GM12873 (cell line): ENCODE measurements at regions not wholly inside any gene's neighbourhood (a gene's known extent, or its start where the extent isn't known, plus 50 kb on each side); places are given as distances from the start of the nearest gene placed in this dataset.

Experiments used
- TF ChIP-seq, protein P1 (sequence below): IDR thresholded peaks from 2 replicates; pipeline ENCODE4 v1.5.1; 2012; ENCODE audit warnings: low read depth, mild to moderate bottlenecking, moderate library complexity, low read length, control low read depth; ENCODE audit not compliant: insufficient read depth; ENCODE audit errors: missing control alignments

DNA sequence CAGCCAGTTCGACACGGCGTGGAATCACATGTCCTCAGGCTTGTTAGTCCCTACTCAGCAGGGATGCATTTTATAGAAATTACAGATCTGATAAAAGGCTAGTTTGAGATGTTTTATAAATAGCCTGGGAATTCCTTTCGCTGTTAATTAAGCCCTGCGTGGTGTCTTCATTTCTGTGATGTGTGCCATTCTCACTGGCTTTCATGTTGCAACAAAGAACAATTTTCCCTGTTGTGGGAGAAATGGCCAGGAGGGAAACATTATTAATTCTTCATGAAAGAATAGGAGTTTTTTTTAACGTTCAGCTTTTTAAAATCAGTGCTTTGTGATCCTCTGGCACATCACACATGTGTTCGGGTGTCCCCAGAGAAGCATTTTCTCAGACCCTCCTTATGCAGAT, 427.3 kb upstream of the FRG1 start:
- TF ChIP-seq, protein P1, sequence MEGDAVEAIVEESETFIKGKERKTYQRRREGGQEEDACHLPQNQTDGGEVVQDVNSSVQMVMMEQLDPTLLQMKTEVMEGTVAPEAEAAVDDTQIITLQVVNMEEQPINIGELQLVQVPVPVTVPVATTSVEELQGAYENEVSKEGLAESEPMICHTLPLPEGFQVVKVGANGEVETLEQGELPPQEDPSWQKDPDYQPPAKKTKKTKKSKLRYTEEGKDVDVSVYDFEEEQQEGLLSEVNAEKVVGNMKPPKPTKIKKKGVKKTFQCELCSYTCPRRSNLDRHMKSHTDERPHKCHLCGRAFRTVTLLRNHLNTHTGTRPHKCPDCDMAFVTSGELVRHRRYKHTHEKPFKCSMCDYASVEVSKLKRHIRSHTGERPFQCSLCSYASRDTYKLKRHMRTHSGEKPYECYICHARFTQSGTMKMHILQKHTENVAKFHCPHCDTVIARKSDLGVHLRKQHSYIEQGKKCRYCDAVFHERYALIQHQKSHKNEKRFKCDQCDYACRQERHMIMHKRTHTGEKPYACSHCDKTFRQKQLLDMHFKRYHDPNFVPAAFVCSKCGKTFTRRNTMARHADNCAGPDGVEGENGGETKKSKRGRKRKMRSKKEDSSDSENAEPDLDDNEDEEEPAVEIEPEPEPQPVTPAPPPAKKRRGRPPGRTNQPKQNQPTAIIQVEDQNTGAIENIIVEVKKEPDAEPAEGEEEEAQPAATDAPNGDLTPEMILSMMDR: no peak

DNA sequence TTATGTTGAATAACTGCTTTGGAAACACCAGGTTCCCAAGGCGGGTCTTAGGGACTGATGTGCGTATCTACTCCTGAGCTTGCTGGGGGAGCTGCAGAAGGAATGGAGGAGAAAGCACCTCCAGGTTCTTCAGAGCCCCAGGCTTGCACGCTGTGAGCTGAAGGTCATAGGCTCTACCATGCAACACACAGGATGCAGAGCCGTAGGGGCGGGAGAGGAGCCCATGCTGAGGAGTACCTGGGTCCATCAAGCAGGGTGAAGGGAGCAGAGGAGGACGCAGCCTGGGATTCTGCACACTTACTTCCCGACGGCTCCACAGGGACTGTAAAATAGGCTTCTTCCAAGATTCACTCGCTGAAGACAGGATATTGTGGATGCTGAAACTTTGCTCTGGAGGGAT, 426.5 kb upstream of the FRG1 start:
- TF ChIP-seq, protein P1: no peak

DNA sequence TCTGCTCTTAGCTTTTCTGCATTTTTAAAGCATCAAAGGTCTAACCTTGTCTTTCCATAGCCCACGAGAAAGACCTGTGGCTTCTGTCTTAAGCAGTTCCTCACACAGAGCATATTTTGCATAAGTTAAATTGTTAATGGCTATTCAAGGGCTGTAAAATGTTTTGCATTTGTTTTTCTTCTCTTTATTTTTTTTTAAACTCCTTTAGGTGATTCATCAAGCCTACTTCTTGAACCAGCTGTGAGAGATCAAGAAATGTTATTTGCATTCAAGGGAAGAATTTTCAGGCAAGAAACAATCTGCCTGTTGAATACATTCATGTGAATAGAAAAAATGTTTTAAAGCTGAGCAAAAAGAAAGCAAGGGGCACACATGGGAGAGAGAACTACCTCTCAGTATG, 423.8 kb upstream of the FRG1 start:
- TF ChIP-seq, protein P1: no peak

DNA sequence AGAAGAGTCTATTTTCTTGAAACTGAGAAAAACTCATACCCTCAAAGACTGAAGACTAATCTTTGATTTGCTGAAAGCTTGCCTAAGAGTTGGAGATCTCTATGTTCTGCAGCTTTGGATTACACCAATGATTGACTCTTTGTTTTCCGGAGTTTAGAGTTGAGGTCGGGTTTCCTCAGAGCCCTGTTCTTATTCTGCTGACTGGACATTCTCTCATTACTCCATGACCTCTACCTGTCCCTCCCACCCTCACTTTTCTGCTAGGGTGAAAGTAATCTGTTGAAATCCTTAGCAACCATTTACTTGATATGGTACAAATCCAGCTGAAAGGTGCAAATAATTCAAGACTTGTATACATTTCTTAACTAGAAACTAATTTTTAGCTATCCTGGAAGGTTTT, 421.5 kb upstream of the FRG1 start:
- TF ChIP-seq, protein P1: no peak

DNA sequence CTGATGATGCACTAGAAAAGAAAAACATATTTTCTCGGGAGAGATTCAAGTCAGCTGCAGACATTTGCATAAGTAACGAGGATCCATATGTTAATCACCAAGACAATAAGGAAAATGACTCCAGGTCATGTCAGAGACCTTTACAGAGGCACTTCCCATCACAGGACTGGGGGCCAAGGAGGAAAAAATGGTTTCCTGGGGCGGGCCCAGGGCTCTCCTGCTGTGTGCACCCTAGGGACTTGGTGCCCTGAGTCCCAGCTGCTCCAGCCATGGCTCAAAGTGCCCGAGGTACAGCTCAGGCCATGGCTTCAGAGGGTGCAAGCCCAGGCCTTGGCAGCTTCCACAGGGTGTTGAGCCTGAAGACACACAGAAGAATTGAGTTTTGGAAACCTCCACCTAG, 415.4 kb upstream of the FRG1 start:
- TF ChIP-seq, protein P1: no peak

DNA sequence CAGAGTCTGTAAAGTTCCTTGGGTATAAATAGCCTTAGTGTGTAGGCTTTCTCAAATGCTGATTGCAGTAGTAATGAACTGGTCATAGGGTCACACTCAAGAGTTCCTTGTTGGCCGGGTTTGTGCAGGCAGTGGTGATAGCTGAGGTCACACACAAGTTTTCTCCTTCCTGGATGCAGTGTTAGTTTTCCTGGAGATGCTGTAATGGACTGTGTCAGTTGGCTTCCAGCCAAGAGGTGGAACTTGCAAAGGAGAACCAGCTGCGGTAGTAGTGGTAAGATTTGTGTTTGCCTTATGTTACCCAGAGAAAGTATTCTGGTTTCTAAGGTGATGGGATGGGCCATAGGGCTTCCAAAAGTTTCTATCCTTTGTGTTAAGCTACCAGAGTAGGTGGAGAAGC, 409.8 kb upstream of the FRG1 start:
- TF ChIP-seq, protein P1: no peak

DNA sequence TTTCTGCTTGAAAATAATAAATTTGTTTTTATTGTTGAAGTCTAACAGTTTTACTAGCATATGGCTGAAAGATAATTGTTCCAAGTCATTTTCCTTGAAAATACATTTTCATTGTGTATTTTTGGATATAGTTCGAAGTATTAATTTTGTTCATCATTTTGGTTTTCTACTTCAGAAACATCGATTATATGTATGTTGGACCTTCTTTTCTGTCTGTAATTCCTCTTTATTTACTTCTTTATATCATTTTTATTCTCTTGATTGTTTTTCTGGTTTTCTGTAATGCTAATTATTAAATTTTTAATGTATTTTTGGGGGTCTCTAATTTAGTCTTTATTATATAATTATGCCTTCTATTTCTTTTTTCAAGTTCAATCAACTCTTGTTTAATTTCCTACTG, 407.1 kb upstream of the FRG1 start:
- TF ChIP-seq, protein P1: no peak
